H1 (cell line): ENCODE measurements at regions not wholly inside any gene's neighbourhood (a gene's known extent, or its start where the extent isn't known, plus 50 kb on each side); places are given as distances from the start of the nearest gene placed in this dataset.

Source experiments
- CTCF ChIP-seq, 3 experiments: IDR thresholded peaks; 1 replicate in 2 of 3; 2 replicates in 1 of 3; pipeline versions ENCODE4 v1.5.1 to v1.6.1; 2011; ENCODE audit warnings: low read length in 3 of 3, mild to moderate bottlenecking in 3 of 3, inconsistent platforms in 2 of 3, low read depth in 1 of 3, moderate library complexity in 1 of 3; ENCODE audit not compliant: insufficient read depth in 1 of 3; ENCODE audit errors: control extremely low read depth in 1 of 3

- TF ChIP-seq CTCF (IDR thresholded peaks at IDR 0.05; ENCODE audit: control extremely low read depth in 1 of 3, insufficient read depth in 1 of 3, low read depth in 1 of 3, low read length in 3 of 3) = no peak
- TF ChIP-seq, all 59 proteins: peak for 0
These were observed 315.2 kb upstream of the ZEB2 start (continued) for GRCh38 chr2:144834998-144835633.
